ENCODE measurements at regions not wholly inside any gene's neighbourhood (a gene's known extent, or its start where the extent isn't known, plus 50 kb on each side); places are given as distances from the start of the nearest gene placed in this dataset.
"Not testable (repeated sequence)": the region's sequence is repeated elsewhere in the genome, so short reads cannot be mapped to it uniquely, and the experiment has no call there.

DNA sequence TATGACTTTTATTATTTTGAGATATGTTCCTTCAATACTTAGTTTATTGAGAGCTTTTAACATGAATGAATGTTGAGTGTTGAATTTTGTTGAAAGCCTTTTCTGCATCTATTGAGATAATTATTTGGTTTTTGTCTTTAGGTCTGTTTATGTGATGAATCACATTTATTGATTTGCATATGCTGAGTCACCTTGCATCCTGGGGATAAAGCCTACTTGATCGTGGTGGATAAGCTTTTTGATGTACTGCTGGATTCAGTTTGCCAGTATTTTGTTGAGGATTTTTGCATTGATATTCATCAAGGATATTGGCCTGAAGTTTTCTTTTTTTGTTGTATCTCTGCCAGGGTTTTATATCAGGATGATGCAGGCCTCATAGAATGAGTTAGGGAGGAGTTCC, 106.5 kb upstream of the DAZL start:
- DNase-seq, result not testable (repeated sequence)

DNA sequence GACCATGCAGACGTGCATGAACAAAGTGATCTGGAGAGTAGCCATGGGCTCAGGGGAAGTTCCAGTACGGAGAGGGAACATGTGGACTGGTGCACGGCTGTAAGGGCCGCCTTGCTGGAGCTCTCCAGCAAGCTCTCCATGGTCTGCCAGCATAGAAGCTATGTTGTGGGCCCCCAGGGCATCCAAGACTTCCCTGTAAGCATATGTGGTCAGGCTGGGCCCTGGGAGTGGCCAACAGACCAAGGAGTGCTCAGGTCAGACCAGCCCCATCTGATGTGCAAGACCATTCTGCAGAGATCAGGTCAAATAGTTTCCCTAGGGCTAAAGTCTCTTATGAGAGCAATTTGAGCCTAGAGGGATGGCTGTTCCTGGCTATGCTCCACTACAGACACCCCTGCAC, 110.1 kb upstream of the DAZL start:
- no peak for DNase-seq

GRCh38 chr3:16719426-16719825, 114.2 kb upstream of the DAZL start:
- no peak for DNase-seq

- DNase-seq, result no peak
Observed at GRCh38 chr3:16720367-16720940, 115.2 kb upstream of the DAZL start.

DNA sequence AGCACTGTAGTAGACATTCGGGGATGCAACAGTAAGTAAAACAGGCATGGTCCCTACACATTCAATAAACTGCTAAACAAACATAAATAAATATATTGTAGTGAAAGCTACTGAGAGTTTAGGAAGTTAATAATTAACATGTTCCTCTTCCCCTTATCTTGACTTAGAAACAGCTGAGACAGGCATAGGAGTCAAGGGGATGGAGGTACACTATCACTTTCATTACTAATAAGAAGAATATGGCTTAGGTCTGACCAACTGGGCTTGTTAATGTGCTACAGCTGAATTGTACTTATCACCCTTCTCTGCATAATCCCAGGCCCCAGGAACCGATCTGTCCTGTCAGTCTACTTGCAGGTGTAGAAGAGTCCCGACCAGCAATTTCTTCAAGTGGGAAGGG, 116.3 kb upstream of the DAZL start:
- no peak for DNase-seq

DNA sequence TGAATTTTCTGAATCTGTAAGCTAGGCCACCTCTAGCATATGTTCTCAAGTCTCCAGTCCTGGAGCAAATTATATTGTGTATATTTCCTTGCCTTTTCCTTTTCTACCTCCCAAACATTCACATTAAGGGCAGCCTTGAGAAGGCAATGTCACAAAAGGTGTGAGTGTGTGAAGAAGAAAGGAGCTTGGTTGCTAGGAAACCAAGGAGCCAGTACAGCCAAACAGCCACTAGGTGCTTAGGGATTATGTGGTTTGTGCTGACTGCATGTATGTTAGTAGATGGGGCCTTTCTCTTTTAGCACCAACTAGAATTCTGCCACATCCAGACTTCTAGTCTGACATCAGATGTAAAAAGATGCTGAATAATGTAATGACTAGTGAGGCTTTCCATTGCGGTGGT, 118.8 kb upstream of the DAZL start:
- DNase-seq, result no peak

DNA sequence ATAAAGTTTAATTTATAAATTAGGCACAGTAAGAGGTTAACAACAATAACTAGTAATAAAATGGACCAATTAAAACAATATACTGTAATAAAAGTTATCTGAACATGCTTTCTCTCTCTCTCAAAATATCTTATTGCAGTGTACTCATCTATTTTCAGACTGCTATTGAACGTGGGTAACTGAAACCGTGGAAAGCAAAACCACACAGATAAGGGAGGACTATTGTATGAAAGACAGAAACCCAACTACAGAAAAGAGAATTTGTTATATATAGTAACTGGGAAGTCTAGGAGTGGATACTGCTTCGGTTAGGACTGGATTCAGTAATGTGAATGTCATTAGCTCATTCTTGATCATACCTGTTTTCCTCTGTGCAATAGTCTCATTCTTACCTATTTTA, 119.3 kb upstream of the DAZL start:
- no peak for DNase-seq

DNA sequence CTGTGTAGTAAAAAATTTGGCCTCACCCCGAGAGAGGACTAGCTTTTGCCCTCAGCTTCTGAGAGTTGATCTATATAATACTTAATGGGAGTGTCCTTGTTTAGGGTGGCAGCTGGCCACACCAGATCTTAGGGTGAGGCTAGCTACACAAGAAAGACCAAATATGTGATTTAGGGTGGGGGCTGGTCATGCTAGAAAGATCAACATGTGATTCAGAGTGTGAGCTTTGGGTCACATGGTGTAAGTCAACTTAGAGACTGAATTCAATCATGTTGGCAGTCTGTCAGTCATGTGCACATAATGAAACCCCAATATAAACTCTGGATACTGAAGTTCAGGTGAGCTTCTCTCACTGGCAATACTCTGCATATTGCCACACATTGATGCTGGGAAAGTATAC, 120.7 kb upstream of the DAZL start:
- no peak for DNase-seq

DNA sequence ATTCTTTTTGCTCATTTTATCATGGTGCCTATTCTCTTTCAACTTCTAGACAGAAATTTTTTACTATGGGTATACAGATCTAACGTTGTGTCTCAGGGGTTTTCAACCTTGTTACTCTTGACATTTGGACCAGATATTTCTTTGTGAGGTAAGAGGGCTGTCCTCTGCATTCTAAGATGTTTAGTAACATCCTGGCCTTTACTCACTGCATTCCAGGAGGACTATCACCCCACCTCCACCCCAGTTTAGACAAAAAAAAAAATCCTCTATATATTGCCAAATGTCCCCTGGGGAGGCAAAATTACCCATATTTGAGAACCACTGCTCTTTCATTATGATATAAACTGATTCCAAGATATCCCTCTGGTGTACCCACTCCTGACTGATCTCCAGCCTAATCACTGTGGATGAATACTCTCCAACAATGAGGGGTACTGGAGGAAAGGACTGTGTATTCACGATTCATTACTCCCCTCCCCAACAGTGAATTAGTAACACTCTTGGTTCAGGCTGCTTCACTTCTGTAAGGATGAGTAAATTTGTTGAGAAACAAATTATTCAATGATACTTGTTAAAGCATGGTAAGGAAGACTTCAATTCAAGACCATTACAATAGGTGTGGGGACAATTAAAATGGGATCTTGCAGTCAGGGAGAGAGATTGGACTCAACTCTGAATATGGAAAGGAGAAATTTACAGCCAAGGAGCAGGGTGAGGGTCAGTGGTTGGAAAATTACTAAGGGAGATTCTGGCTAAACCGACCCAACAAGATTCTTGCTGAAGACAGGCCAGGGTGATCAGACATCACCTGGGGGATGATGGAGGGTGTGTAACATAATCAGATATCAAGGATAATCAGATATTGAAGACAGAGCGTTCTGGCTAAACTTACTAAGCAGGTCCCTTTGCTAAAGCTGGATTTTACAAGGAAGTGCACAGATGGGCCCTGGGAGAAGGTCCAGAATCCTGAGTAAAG, 123.8 kb upstream of the DAZL start:
- no peak for DNase-seq

DNA sequence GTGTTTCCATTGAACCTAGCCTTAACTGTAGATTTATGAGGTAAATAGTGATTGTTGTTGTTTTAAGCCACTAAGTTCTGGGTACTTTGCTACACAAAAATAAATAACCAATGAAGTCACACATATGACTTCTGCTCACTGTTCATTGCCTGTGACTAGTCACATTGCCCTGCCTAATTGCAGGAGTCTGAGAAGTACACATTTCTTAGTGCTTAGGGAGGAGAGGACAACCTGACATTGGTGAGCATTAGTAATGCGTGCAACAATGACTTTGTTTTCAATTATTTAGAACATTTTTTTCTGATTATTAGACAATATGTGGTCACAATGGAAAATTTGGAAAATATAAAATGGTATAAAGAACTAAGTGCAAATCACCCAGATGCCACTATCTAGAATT, 133.2 kb upstream of the DAZL start:
- DNase-seq, result no peak

- no peak for DNase-seq
Observed at GRCh38 chr3:16739541-16740105, 134.4 kb upstream of the DAZL start.

- DNase-seq, result no peak
Observed at GRCh38 chr3:16740515-16740914, 135.3 kb upstream of the DAZL start.

DNA sequence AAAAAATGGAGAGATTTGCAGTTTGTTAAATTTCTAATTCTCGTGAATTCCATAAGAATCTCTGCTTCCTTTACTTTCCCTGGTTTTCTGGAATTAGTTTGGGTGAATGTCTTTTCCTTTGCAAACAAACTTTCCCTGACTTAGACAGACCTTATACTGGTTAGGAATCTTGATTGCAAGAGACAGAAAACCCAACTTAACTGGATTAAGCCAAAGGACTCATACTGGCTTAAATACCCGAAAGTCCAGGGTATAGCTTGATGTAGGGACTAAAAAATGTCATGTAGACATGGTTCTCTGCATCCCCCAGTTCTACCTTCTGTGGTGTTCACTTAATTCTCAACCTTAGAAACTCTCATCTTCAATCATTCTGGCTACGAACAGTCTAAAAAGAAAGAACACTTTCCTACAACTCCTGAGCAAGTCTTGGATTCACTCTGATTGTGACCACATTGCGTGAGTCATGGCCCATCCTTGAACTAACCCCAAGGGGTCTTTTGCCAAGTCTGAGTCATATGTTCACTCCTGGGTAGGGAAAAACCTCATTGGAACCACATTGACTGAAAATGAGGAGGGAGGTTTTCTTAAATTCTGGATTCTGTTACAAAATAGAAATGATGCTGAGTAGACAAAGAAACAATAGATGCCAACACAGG, 136.0 kb upstream of the DAZL start:
- DNase-seq, result no peak

DNA sequence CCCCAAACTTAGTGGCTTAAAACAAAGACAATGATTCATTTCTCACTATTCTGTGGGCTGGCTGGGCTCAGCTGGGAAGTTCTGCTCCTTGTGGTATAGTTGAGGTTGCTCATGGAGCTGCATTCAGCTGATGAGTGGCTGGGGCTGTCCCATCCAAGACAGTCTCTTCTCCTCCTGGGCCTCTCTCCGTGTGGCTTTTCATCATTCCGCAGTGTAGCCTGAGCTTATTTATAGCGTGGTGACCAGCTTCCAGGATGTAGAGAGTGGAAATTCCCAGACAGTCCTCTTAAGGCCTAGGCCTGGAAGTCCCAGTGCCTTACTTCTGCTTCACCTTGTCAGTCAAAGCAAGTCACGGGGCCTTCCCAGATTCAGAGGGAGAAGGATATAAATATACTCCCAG, 136.7 kb upstream of the DAZL start:
- DNase-seq, result no peak

GRCh38 chr3:16743276-16743675, 138.1 kb upstream of the DAZL start:
- DNase-seq, result no peak

- no peak for DNase-seq
Observed at GRCh38 chr3:16759227-16759903, 125.4 kb upstream of the PLCL2 start.

DNA sequence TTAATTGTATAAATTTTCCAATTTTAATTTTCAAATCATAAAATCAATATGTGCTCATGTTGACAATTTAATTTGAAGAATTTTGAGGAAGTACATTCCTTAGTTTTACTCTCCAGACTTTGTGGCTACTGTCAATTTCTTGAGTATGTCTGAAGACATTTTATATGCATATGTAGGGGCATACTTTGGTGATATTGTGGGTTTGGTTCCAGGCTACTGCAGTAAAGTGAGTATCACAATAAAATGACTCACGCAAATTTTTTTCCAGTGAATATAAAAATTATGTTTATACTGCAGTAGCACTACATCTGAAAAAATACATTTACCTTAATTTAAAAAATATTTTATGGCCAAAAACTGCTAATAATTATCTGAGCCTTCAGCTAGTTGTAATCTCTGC, 123.2 kb upstream of the PLCL2 start:
- no peak for DNase-seq

DNA sequence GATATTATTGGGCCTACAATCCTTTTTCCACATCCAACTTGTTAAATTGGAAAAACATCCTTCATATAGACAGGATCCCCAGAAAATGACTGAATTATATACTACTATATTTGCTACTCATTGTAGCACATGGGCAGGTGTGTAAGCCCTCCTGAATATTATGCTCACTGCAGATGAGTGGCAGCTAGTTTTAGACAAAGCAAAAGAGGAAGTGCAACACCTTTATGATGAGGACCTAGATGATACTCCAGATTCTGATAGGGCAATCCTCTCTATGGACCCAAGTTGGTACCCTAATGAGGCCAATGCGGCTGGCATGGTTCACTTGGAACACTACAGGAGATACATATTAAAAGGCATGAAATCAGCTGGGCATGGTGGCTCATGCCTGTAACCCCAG, 119.1 kb upstream of the PLCL2 start:
- no peak for DNase-seq

GRCh38 chr3:16767006-16767405, 117.7 kb upstream of the PLCL2 start:
- DNase-seq, result no peak

DNA sequence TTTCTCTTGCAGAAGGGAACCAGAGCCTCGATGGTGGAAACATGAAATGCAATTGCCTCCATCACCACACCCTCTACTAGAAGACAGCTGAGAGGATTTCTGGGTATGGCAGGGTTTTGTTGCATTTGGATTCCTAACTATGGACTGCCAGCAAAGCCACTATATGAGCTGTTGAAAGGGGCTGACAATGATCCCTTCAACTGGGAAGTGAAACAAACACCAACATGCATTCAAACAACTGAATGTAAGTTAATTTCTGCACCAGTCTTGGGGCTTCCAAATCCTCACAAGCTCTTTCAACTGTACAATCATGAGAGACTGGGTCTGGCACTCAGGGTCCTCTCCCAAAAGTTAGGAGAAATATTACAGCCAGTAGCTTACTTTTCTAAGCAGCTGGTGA, 116.7 kb upstream of the PLCL2 start:
- DNase-seq, result no peak

DNA sequence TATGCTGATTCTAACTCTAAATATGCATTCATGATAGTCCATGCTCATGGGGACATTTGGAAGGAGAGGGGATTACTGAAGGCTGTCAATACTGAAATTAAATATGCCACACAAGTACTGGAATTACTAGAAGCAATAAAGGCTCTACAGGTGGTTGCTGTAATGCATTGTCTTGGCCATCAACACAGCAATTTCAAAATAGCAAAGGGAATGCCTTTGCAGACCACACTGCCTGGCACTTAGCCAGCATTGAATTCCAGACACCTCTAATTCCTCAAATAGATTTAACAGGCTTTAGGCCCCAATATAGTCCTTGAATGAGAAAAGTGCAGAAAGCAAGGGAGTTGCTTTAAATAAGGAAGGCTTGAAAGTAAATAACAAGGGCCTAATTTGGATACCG, 115.8 kb upstream of the PLCL2 start:
- DNase-seq, result no peak

GRCh38 chr3:16769525-16769924, 115.2 kb upstream of the PLCL2 start:
- DNase-seq, result no peak

- no peak for DNase-seq
Observed at GRCh38 chr3:16770021-16770420, 114.7 kb upstream of the PLCL2 start.
